HepG2 (cell line): ENCODE measurements at regions not wholly inside any gene's neighbourhood (a gene's known extent, or its start where the extent isn't known, plus 50 kb on each side); places are given as distances from the start of the nearest gene placed in this dataset.
"Not testable (repeated sequence)": the region's sequence is repeated elsewhere in the genome, so short reads cannot be mapped to it uniquely, and the experiment has no call there.

Source experiments
- ATAC-seq: fragments of 200-7000 bp; cut with Tn5 transposase; 3 replicates; pipeline ENCODE4 v1.9.1; 2020; ENCODE audit warnings: mild to moderate bottlenecking, moderate library complexity
- BruUV-seq: library from RNA; stranded (reverse); fragments of 400-500 nt; replicated peaks from 2 replicates; lab custom pipeline; 2021; lab: Mats Ljungman, UMichigan
- CTCF ChIA-PET: fragments of 300-600 bp; formaldehyde crosslinking; extraction: SDS; loops from one replicate; lab custom pipeline; 2021; ENCODE audit warnings: low total read pairs, inconsistent platforms, low intra/inter-chr PET ratio; lab: Yijun Ruan, JAX
- POLR2A ChIA-PET: fragments of 350-600 bp; sonication (Branson Sonifier 250); formaldehyde crosslinking; loops from one replicate; lab custom pipeline; 2020; ENCODE audit warnings: antibody characterized with exemption, inconsistent platforms; lab: Yijun Ruan, JAX
- DNase-seq: peaks from one replicate; pipeline ENCODE4 v3.0.0-alpha.2; 2015; ENCODE audit warnings: low spot score
- FAIRE-seq: peaks from 3 replicates; lab custom pipeline; 2011; peaks lifted over from hg19 to GRCh38; lab: Jason Lieb, UNC
- H2AFZ ChIP-seq: one replicate; pipeline ENCODE4 v1.6.1; 2011; ENCODE audit warnings: low read length, inconsistent platforms
- H3K27ac ChIP-seq: fragments of 300-600 bp; 3 replicates; pipeline ENCODE4 v1.8.0; 2011; ENCODE audit warnings: mixed run types, mild to moderate bottlenecking, mixed read lengths, low read length, inconsistent platforms; ENCODE audit not compliant: insufficient read depth; ENCODE audit errors: extremely low read length
- H3K27me3 ChIP-seq, 2 experiments: fragments of 200-600 bp in 1 of 2; 2 replicates in 1 of 2; 3 replicates in 1 of 2; pipeline versions ENCODE4 v1.6.0 to v1.8.0; 2011; ENCODE audit warnings: low read length in 2 of 2, mild to moderate bottlenecking in 2 of 2, moderate library complexity in 2 of 2, inconsistent platforms in 1 of 2; ENCODE audit not compliant: insufficient read depth in 2 of 2, control insufficient read depth in 1 of 2
- H3K36me3 ChIP-seq, 2 experiments: fragments of 200-600 bp in 1 of 2; replicated peaks in 1 of 2; 2 replicates in 1 of 2; 3 replicates in 1 of 2; pipeline versions ENCODE4 v1.5.1 to v1.8.0; 2011; ENCODE audit warnings: low read length in 2 of 2, inconsistent platforms in 1 of 2; ENCODE audit not compliant: insufficient read depth in 2 of 2, control insufficient read depth in 1 of 2
- H3K4me1 ChIP-seq: 2 replicates; pipeline ENCODE4 v1.5.1; 2012; ENCODE audit warnings: low read length, inconsistent platforms; ENCODE audit not compliant: insufficient read depth
- H3K4me2 ChIP-seq: 2 replicates; pipeline ENCODE4 v1.6.0; 2011; ENCODE audit warnings: low read depth, low read length, inconsistent platforms
- H3K4me3 ChIP-seq, 3 experiments: fragments of 200-600 bp in 1 of 3; sonication (generic), shearing (Covaris generic) in 1 of 3; replicated peaks in 1 of 3; 2 replicates each; pipeline ENCODE4 v1.5.1; 2011 to 2016; ENCODE audit warnings: low read length in 3 of 3, inconsistent platforms in 2 of 3, low read depth in 2 of 3, mild to moderate bottlenecking in 2 of 3, control low read depth in 1 of 3, mixed read lengths in 1 of 3; ENCODE audit not compliant: insufficient read depth in 1 of 3
- H3K79me2 ChIP-seq: one replicate; pipeline ENCODE4 v1.6.1; 2011; ENCODE audit warnings: low read length, inconsistent platforms; ENCODE audit not compliant: insufficient read depth
- H3K9ac ChIP-seq: 2 replicates; pipeline ENCODE4 v1.6.0; 2011; ENCODE audit warnings: mild to moderate bottlenecking, low read depth, low read length, inconsistent platforms; ENCODE audit not compliant: insufficient read depth
- H3K9me3 ChIP-seq: 2 replicates; pipeline ENCODE4 v1.5.1; 2012; ENCODE audit warnings: mild to moderate bottlenecking, low read length
- H4K20me1 ChIP-seq: 2 replicates; pipeline ENCODE4 v1.6.0; 2011; ENCODE audit warnings: inconsistent platforms, mild to moderate bottlenecking, low read length, moderate library complexity; ENCODE audit not compliant: insufficient read depth
- WGBS: methylation state at CpG from one replicate; pipeline ENCODE4 v1.1.6; 2017; ENCODE audit warnings: low lambda C conversion rate; 5-methylcytosine and 5-hydroxymethylcytosine counted together
- in situ Hi-C: cut with HindIII; loops from 2 replicates; pipeline ENCODE4 v1.10.0; 2017; ENCODE audit warnings: low pct_unique_long_range_greater_than_20kb; ENCODE audit not compliant: extremely low pct_ligation_motif_present
- intact Hi-C: fragments of 100-400 bp; cut with micrococcal nuclease; formaldehyde crosslinking; loops from one replicate; pipeline ENCODE4 v1.10.0; 2022; ENCODE audit not compliant: unreplicated experiment
- TF ChIP-seq, protein P1 (sequence below): sonication (generic); formaldehyde crosslinking; IDR thresholded peaks from 2 replicates; pipeline ENCODE4 v1.4.0; 2020; ENCODE audit warnings: low read depth, missing genetic modification reagents
- TF ChIP-seq, protein P2 (sequence below): sonication (generic); formaldehyde crosslinking; IDR thresholded peaks from 2 replicates; pipeline ENCODE4 v1.5.1; 2020; ENCODE audit warnings: mild to moderate bottlenecking, missing genetic modification reagents

DNA sequence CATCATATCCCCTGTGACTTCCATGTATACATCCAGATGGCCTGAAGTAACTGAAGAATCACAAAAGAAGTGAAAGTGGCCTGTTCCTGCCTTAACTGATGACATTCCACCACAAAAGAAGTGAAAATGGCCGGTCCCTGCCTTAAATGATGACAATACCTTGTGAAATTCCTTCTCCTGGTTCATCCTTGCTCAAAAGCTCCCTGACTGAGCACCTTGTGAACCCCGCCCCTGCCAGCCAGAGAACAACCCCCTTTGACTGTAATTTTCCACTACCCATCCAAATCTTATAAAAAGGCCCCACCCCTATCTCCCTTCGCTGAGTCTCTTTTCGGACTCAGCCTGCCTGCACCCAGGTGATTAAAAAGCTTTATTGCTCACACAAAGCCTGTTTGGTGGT, 680.2 kb downstream of the KHDRBS2 start:
- BruUV-seq, ATAC-seq, CTCF ChIA-PET, H3K27ac ChIP-seq, FAIRE-seq, H3K4me1 ChIP-seq, H3K36me3 ChIP-seq, H3K79me2 ChIP-seq, POLR2A ChIA-PET, intact Hi-C loops, H3K27me3 ChIP-seq, H4K20me1 ChIP-seq, DNase-seq, H3K4me2 ChIP-seq, in situ Hi-C loops, H2AFZ ChIP-seq, H3K9ac ChIP-seq, H3K4me3 ChIP-seq: not testable (repeated sequence)
- H3K9me3 ChIP-seq: peaks cover 82% of the 10 kb centered on the region
- 2% methylated on average over 4 of the region's 4 CpGs for WGBS

DNA sequence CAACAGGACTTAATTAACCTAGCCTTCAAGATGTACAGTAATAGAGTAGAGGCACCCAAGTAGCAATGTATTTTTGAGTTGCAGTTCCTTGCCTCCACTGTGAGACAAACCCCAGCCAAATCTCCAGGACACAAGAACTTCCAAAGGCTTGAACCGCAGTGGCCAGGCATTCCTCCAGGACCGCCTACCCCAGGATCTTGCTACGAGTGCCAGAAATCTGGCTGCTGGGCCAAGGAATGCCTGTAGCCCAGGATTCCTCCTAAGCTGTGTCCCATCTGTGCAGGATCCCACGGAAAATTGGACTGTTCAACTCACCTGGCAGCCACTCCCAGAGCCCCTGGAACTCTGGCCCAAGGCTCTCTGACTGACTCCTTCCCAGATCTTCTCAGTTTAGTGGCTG, 683.9 kb downstream of the KHDRBS2 start:
- WGBS: 0% methylated on average over 4 of the region's 4 CpGs
- POLR2A ChIA-PET, intact Hi-C loops, ATAC-seq, H2AFZ ChIP-seq, H3K4me2 ChIP-seq, DNase-seq, H3K79me2 ChIP-seq, H3K9ac ChIP-seq, H3K4me1 ChIP-seq, CTCF ChIA-PET, H3K27me3 ChIP-seq, FAIRE-seq, H3K36me3 ChIP-seq, H4K20me1 ChIP-seq, BruUV-seq, in situ Hi-C loops, H3K27ac ChIP-seq, H3K4me3 ChIP-seq: not testable (repeated sequence)
- H3K9me3 ChIP-seq: peaks cover 90% of the 10 kb centered on the region

DNA sequence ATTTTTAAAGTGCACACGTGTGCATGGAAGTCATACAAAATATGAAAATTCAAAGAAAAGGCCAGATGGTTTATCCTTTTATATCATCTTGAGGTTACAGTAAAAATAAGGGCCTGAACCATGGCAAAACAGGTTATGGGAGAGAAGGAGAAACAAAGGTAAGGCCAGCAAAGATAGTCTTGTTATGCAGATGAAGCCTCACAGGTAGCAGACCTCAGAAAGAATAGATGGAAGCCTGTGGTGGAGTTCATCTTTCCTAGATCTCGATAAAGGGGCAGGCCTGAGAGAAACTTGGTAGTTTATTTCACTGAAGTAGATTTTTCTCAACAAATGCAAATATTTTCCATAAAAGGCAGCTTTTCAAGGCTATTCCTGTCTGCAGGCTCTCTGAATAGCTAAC, 693.8 kb downstream of the KHDRBS2 start:
- WGBS: 1% methylated on average over 2 of the region's 2 CpGs
- POLR2A ChIA-PET: no interaction called here
- Histone ChIP-seq H2AFZ (no peak overlapping the region), H3K9ac (no peak overlapping the region), H3K27ac (no peak overlapping the region), H4K20me1 (no peaks in the 10 kb centered on the region), H3K27me3 (no peaks in the 10 kb centered on the region), H3K4me1 (no peaks in the 10 kb centered on the region), H3K9me3 (peaks cover 89% of the 10 kb centered on the region), H3K4me2 (no peak overlapping the region), H3K79me2 (no peaks in the 10 kb centered on the region), H3K4me3 (no peak overlapping the region), H3K36me3 (no peaks in the 10 kb centered on the region)
- CTCF ChIA-PET: no interaction called here
- intact Hi-C loops (no loop called here), in situ Hi-C loops (no loop called here)
- FAIRE-seq (no peak), ATAC-seq (no peak), DNase-seq (no peak)
- BruUV-seq: no TSS peak
- TF ChIP-seq, protein P1, sequence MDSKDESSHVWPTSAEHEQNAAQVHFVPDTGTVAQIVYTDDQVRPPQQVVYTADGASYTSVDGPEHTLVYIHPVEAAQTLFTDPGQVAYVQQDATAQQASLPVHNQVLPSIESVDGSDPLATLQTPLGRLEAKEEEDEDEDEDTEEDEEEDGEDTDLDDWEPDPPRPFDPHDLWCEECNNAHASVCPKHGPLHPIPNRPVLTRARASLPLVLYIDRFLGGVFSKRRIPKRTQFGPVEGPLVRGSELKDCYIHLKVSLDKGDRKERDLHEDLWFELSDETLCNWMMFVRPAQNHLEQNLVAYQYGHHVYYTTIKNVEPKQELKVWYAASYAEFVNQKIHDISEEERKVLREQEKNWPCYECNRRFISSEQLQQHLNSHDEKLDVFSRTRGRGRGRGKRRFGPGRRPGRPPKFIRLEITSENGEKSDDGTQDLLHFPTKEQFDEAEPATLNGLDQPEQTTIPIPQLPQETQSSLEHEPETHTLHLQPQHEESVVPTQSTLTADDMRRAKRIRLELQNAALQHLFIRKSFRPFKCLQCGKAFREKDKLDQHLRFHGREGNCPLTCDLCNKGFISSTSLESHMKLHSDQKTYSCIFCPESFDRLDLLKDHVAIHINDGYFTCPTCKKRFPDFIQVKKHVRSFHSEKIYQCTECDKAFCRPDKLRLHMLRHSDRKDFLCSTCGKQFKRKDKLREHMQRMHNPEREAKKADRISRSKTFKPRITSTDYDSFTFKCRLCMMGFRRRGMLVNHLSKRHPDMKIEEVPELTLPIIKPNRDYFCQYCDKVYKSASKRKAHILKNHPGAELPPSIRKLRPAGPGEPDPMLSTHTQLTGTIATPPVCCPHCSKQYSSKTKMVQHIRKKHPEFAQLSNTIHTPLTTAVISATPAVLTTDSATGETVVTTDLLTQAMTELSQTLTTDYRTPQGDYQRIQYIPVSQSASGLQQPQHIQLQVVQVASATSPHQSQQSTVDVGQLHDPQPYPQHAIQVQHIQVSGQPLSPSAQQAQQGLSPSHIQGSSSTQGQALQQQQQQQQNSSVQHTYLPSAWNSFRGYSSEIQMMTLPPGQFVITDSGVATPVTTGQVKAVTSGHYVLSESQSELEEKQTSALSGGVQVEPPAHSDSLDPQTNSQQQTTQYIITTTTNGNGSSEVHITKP (CRISPR knock-in tag): no peak
- TF ChIP-seq, protein P2, sequence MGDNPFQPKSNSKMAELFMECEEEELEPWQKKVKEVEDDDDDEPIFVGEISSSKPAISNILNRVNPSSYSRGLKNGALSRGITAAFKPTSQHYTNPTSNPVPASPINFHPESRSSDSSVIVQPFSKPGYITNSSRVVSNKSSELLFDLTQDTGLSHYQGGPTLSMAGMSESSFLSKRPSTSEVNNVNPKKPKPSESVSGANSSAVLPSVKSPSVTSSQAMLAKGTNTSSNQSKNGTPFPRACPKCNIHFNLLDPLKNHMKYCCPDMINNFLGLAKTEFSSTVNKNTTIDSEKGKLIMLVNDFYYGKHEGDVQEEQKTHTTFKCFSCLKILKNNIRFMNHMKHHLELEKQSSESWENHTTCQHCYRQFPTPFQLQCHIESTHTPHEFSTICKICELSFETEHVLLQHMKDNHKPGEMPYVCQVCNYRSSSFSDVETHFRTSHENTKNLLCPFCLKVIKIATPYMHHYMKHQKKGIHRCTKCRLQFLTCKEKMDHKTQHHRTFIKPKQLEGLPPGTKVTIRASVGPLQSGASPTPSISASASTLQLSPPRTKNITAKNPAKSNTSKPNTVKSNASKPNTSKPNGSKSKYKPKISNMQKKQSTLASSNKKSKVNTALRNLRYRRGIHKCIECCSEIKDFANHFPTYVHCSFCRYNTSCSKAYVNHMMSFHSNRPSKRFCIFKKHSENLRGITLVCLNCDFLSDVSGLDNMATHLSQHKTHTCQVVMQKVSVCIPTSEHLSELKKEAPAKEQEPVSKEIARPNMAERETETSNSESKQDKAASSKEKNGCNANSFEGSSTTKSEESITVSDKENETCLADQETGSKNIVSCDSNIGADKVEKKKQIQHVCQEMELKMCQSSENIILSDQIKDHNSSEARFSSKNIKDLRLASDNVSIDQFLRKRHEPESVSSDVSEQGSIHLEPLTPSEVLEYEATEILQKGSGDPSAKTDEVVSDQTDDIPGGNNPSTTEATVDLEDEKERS (CRISPR knock-in tag): no peak
